Lower leg skin (tissue), 3 donors: ENCODE measurements at regions not wholly inside any gene's neighbourhood (a gene's known extent, or its start where the extent isn't known, plus 50 kb on each side); places are given as distances from the start of the nearest gene placed in this dataset.

Experiments
- POLR2A ChIP-seq, 2 donors: fragments of 450-650 bp; IDR thresholded peaks; one replicate each; pipeline ENCODE4 v1.6.1; 2016 to 2017; ENCODE audit warnings: antibody characterized with exemption in 2 of 2, mild to moderate bottlenecking in 1 of 2, moderate library complexity in 1 of 2
- TF ChIP-seq, protein P1 (sequence below), 3 donors: fragments of 450-650 bp; IDR thresholded peaks; one replicate each; pipeline ENCODE4 v1.5.1; 2016; ENCODE audit warnings: antibody characterized with exemption in 3 of 3, mild to moderate bottlenecking in 3 of 3, moderate library complexity in 2 of 3

- TF ChIP-seq POLR2A (IDR thresholded peaks at IDR 0.05), result no peak
- TF ChIP-seq, protein P1, sequence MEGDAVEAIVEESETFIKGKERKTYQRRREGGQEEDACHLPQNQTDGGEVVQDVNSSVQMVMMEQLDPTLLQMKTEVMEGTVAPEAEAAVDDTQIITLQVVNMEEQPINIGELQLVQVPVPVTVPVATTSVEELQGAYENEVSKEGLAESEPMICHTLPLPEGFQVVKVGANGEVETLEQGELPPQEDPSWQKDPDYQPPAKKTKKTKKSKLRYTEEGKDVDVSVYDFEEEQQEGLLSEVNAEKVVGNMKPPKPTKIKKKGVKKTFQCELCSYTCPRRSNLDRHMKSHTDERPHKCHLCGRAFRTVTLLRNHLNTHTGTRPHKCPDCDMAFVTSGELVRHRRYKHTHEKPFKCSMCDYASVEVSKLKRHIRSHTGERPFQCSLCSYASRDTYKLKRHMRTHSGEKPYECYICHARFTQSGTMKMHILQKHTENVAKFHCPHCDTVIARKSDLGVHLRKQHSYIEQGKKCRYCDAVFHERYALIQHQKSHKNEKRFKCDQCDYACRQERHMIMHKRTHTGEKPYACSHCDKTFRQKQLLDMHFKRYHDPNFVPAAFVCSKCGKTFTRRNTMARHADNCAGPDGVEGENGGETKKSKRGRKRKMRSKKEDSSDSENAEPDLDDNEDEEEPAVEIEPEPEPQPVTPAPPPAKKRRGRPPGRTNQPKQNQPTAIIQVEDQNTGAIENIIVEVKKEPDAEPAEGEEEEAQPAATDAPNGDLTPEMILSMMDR (IDR thresholded peaks at IDR 0.05), result no peak
Measured at GRCh38 chr4:124053872-124054538, 657.4 kb downstream of the SPRY1 start.
